ENCODE measurements at regions not wholly inside any gene's neighbourhood (a gene's known extent, or its start where the extent isn't known, plus 50 kb on each side); places are given as distances from the start of the nearest gene placed in this dataset.
"Not testable (repeated sequence)": the region's sequence is repeated elsewhere in the genome, so short reads cannot be mapped to it uniquely, and the experiment has no call there.

DNA sequence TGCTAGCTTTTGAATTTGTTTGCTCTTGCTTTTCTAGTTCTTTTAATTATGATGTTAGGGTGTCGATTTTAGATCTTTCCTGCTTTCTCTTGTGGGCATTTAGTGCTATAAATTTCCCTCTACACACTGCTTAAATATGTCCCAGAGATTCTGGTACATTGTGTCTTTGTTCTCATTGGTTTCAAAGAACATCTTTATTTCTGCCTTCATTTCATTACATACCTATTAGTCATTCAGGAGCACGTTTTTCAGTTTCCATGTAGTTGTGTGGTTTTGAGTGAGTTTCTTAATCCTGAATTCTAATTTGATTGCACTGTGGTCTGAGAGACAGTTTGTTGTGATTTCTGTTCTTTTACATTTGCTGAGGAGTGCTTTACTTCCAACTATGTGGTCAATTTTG is 51.2 kb upstream of the MB21D2 start:
- 79% methylated on average over 2 of the region's 2 CpGs for WGBS
- H3K36me3 ChIP-seq (ENCODE audit: control insufficient read depth in 2 of 2, insufficient read depth in 2 of 2, low read length in 1 of 2); H3K9me3 ChIP-seq (ENCODE audit: control insufficient read depth in 2 of 2, insufficient read depth in 1 of 2, low read length in 1 of 2); H3K4me3 ChIP-seq (ENCODE audit: low read length in 2 of 2); H3K4me1 ChIP-seq (ENCODE audit: control insufficient read depth in 2 of 2, insufficient read depth in 2 of 2, low read length in 2 of 2); DNase-seq (ENCODE audit: low read depth in 6 of 9, low spot score in 9 of 9); H3K27me3 ChIP-seq (ENCODE audit: control insufficient read depth in 2 of 2, insufficient read depth in 1 of 2, low read length in 1 of 2); H3K27ac ChIP-seq (ENCODE audit: low read depth in 1 of 2, low read length in 1 of 2): not testable (repeated sequence)

DNA sequence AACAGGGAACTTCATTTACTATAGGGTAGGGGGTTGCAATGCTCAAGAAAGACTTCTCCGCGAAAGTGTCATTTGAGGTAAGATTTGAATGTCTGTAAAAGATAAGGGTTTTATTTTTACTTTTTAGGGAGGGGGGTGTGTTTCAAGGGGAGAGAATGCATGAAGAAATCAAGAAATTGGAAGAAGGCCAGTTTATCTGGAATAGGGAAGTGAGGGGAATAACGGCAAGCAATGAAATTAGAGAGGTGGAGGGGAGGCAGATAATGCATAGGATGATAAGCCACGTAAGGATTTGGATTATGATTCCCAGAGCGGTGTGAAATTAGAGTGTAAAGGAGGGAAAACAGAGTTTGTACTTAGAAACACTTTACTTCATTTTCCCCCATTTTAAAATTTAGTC is 63.0 kb upstream of the MB21D2 start:
- no peaks in the 10 kb centered on the region for H3K9me3 ChIP-seq (ENCODE audit: control insufficient read depth in 2 of 2, insufficient read depth in 1 of 2, low read length in 1 of 2)
- 79% methylated on average over 5 of the region's 5 CpGs for WGBS
- H3K36me3 ChIP-seq (ENCODE audit: control insufficient read depth in 2 of 2, insufficient read depth in 2 of 2, low read length in 1 of 2) = no peaks in the 10 kb centered on the region
- H3K4me1 ChIP-seq (ENCODE audit: control insufficient read depth in 2 of 2, insufficient read depth in 2 of 2, low read length in 2 of 2) = no peaks in the 10 kb centered on the region
- H3K27ac ChIP-seq (ENCODE audit: low read depth in 1 of 2, low read length in 1 of 2) = no peak overlapping the region
- no peaks in the 10 kb centered on the region for H3K27me3 ChIP-seq (ENCODE audit: control insufficient read depth in 2 of 2, insufficient read depth in 1 of 2, low read length in 1 of 2)
- no peak overlapping the region for H3K4me3 ChIP-seq (ENCODE audit: low read length in 2 of 2)
- DNase-seq (ENCODE audit: low read depth in 6 of 9, low spot score in 9 of 9) = no peak

DNA sequence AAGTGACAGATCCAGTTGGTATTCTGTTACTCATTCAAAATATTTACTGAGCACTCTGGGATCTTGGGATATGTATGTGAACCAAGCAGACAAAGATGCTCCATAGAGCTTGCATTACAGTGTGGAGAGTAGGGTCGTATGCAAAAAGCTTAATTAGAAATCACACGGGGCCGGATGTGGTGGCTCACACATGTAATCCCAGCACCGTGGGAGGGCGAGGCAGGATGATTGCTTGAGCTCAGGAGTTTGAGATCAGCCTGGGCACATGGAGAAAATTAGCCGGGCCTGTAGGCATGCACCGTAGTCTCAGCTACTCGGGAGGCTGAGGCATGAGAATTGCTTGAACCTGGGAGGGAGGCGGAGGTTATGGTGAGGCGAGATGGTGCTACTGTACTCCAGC is 68.7 kb upstream of the MB21D2 start:
- no peaks in the 10 kb centered on the region for H3K36me3 ChIP-seq (ENCODE audit: control insufficient read depth in 2 of 2, insufficient read depth in 2 of 2, low read length in 1 of 2)
- no peak overlapping the region for H3K27ac ChIP-seq (ENCODE audit: low read depth in 1 of 2, low read length in 1 of 2)
- no peaks in the 10 kb centered on the region for H3K27me3 ChIP-seq (ENCODE audit: control insufficient read depth in 2 of 2, insufficient read depth in 1 of 2, low read length in 1 of 2)
- DNase-seq (ENCODE audit: low read depth in 6 of 9, low spot score in 9 of 9) = no peak
- no peak overlapping the region for H3K4me3 ChIP-seq (ENCODE audit: low read length in 2 of 2)
- WGBS = 96% methylated on average over 10 of the region's 10 CpGs
- H3K4me1 ChIP-seq (ENCODE audit: control insufficient read depth in 2 of 2, insufficient read depth in 2 of 2, low read length in 2 of 2) = no peaks in the 10 kb centered on the region
- H3K9me3 ChIP-seq (ENCODE audit: control insufficient read depth in 2 of 2, insufficient read depth in 1 of 2, low read length in 1 of 2) = peaks cover 0 to 2% of the 10 kb centered on the region in 2 donors

- WGBS = 81% methylated on average over 2 of the region's 2 CpGs
- Histone ChIP-seq H3K4me1 (ENCODE audit: control insufficient read depth in 2 of 2, insufficient read depth in 2 of 2, low read length in 2 of 2) (no peaks in the 10 kb centered on the region), H3K27me3 (ENCODE audit: control insufficient read depth in 2 of 2, insufficient read depth in 1 of 2, low read length in 1 of 2) (no peaks in the 10 kb centered on the region), H3K4me3 (ENCODE audit: low read length in 2 of 2) (no peak overlapping the region), H3K36me3 (ENCODE audit: control insufficient read depth in 2 of 2, insufficient read depth in 2 of 2, low read length in 1 of 2) (no peaks in the 10 kb centered on the region), H3K27ac (ENCODE audit: low read depth in 1 of 2, low read length in 1 of 2) (no peak overlapping the region), H3K9me3 (ENCODE audit: control insufficient read depth in 2 of 2, insufficient read depth in 1 of 2, low read length in 1 of 2) (peaks cover 0 to 2% of the 10 kb centered on the region in 2 donors)
- no peak for DNase-seq (ENCODE audit: low read depth in 6 of 9, low spot score in 9 of 9)
Measured at GRCh38 chr3:192991356-192991755, 73.7 kb upstream of the MB21D2 start.

- peaks cover 0 to 2% of the 10 kb centered on the region in 2 donors for H3K9me3 ChIP-seq (ENCODE audit: control insufficient read depth in 2 of 2, insufficient read depth in 1 of 2, low read length in 1 of 2)
- H3K4me1 ChIP-seq (ENCODE audit: control insufficient read depth in 2 of 2, insufficient read depth in 2 of 2, low read length in 2 of 2) = no peaks in the 10 kb centered on the region
- no peak overlapping the region for H3K27ac ChIP-seq (ENCODE audit: low read depth in 1 of 2, low read length in 1 of 2)
- no peak for DNase-seq (ENCODE audit: low read depth in 6 of 9, low spot score in 9 of 9)
- H3K27me3 ChIP-seq (ENCODE audit: control insufficient read depth in 2 of 2, insufficient read depth in 1 of 2, low read length in 1 of 2) = no peaks in the 10 kb centered on the region
- 92% methylated on average over 6 of the region's 6 CpGs for WGBS
- H3K36me3 ChIP-seq (ENCODE audit: control insufficient read depth in 2 of 2, insufficient read depth in 2 of 2, low read length in 1 of 2) = no peaks in the 10 kb centered on the region
- H3K4me3 ChIP-seq (ENCODE audit: low read length in 2 of 2) = no peak overlapping the region
Measured at GRCh38 chr3:192992361-192992760, 74.7 kb upstream of the MB21D2 start.

DNA sequence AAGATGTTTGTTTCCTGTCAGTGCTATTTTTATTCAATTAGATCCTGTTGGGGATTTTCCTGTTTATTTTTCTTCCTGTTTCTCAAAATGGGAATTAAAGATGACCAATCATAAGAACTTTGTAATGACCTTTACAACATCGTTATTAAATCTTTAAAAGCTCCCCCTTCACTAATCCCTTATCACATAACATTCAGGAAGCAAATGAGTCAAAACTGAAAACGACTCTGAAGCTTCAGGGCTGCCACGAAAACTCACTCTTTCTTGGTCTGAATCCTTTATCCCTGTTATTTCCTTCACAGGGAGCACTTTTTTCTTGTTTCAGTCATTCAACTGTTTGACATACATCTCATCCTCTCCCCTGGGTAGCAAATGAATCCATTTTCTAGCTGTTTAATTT is 75.8 kb upstream of the MB21D2 start:
- Histone ChIP-seq H3K4me3 (ENCODE audit: low read length in 2 of 2) (no peak overlapping the region), H3K36me3 (ENCODE audit: control insufficient read depth in 2 of 2, insufficient read depth in 2 of 2, low read length in 1 of 2) (no peaks in the 10 kb centered on the region), H3K4me1 (ENCODE audit: control insufficient read depth in 2 of 2, insufficient read depth in 2 of 2, low read length in 2 of 2) (no peaks in the 10 kb centered on the region), H3K9me3 (ENCODE audit: control insufficient read depth in 2 of 2, insufficient read depth in 1 of 2, low read length in 1 of 2) (peaks cover 0 to 2% of the 10 kb centered on the region in 2 donors), H3K27me3 (ENCODE audit: control insufficient read depth in 2 of 2, insufficient read depth in 1 of 2, low read length in 1 of 2) (no peaks in the 10 kb centered on the region), H3K27ac (ENCODE audit: low read depth in 1 of 2, low read length in 1 of 2) (no peak overlapping the region)
- DNase-seq (ENCODE audit: low read depth in 6 of 9, low spot score in 9 of 9) = no peak
- 37% methylated on average over 3 of the region's 3 CpGs for WGBS

DNA sequence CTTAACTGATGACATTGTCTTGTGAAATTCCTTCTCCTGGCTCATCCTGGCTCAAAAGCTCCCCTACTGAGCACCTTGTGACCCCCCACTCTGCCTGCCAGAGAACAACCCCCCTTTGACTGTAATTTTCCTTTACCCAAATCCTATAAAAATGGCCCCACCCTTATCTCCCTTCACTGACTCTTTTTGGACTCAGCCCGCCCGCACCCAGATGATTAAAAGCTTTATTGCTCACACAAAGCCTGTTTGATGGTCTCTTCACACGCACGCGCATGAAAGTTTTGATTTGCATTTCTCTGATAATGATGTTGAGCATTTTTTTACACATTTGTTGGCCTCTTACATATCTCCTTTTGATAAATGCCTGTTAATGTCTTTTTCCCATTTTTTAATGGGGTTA is 83.5 kb upstream of the MB21D2 start:
- H3K9me3 ChIP-seq (ENCODE audit: control insufficient read depth in 2 of 2, insufficient read depth in 1 of 2, low read length in 1 of 2); H3K4me3 ChIP-seq (ENCODE audit: low read length in 2 of 2); H3K27ac ChIP-seq (ENCODE audit: low read depth in 1 of 2, low read length in 1 of 2); H3K4me1 ChIP-seq (ENCODE audit: control insufficient read depth in 2 of 2, insufficient read depth in 2 of 2, low read length in 2 of 2); H3K27me3 ChIP-seq (ENCODE audit: control insufficient read depth in 2 of 2, insufficient read depth in 1 of 2, low read length in 1 of 2); DNase-seq (ENCODE audit: low read depth in 6 of 9, low spot score in 9 of 9); H3K36me3 ChIP-seq (ENCODE audit: control insufficient read depth in 2 of 2, insufficient read depth in 2 of 2, low read length in 1 of 2): not testable (repeated sequence)
- 99% methylated on average over 5 of the region's 5 CpGs for WGBS

GRCh38 chr3:193003624-193004023 is 86.0 kb upstream of the MB21D2 start:
- not testable (repeated sequence) for H3K27ac ChIP-seq (ENCODE audit: low read depth in 1 of 2, low read length in 1 of 2); H3K27me3 ChIP-seq (ENCODE audit: control insufficient read depth in 2 of 2, insufficient read depth in 1 of 2, low read length in 1 of 2)
- WGBS = 61% methylated on average over 1 of the region's 1 CpG

GRCh38 chr3:193008654-193009053 is 91.0 kb upstream of the MB21D2 start:
- WGBS = 84% methylated on average over 1 of the region's 1 CpG

More at GRCh38 chr3:193003624-193004023, 86.0 kb upstream of the MB21D2 start:
- H3K4me3 ChIP-seq (ENCODE audit: low read length in 2 of 2); DNase-seq (ENCODE audit: low read depth in 6 of 9, low spot score in 9 of 9); H3K36me3 ChIP-seq (ENCODE audit: control insufficient read depth in 2 of 2, insufficient read depth in 2 of 2, low read length in 1 of 2); H3K4me1 ChIP-seq (ENCODE audit: control insufficient read depth in 2 of 2, insufficient read depth in 2 of 2, low read length in 2 of 2); H3K9me3 ChIP-seq (ENCODE audit: control insufficient read depth in 2 of 2, insufficient read depth in 1 of 2, low read length in 1 of 2): not testable (repeated sequence)

GRCh38 chr3:193010191-193010590 is 92.5 kb upstream of the MB21D2 start:
- Histone ChIP-seq H3K4me1 (ENCODE audit: control insufficient read depth in 2 of 2, insufficient read depth in 2 of 2, low read length in 2 of 2) (no peaks in the 10 kb centered on the region), H3K4me3 (ENCODE audit: low read length in 2 of 2) (no peak overlapping the region), H3K27me3 (ENCODE audit: control insufficient read depth in 2 of 2, insufficient read depth in 1 of 2, low read length in 1 of 2) (no peaks in the 10 kb centered on the region), H3K9me3 (ENCODE audit: control insufficient read depth in 2 of 2, insufficient read depth in 1 of 2, low read length in 1 of 2) (no peaks in the 10 kb centered on the region), H3K27ac (ENCODE audit: low read depth in 1 of 2, low read length in 1 of 2) (no peak overlapping the region), H3K36me3 (ENCODE audit: control insufficient read depth in 2 of 2, insufficient read depth in 2 of 2, low read length in 1 of 2) (no peaks in the 10 kb centered on the region)
- DNase-seq (ENCODE audit: low read depth in 6 of 9, low spot score in 9 of 9) = no peak
- WGBS = 92% methylated on average over 2 of the region's 2 CpGs

More at GRCh38 chr3:193008654-193009053, 91.0 kb upstream of the MB21D2 start:
- H3K4me1 ChIP-seq (ENCODE audit: control insufficient read depth in 2 of 2, insufficient read depth in 2 of 2, low read length in 2 of 2) = no peaks in the 10 kb centered on the region
- no peaks in the 10 kb centered on the region for H3K27me3 ChIP-seq (ENCODE audit: control insufficient read depth in 2 of 2, insufficient read depth in 1 of 2, low read length in 1 of 2)
- no peak overlapping the region for H3K27ac ChIP-seq (ENCODE audit: low read depth in 1 of 2, low read length in 1 of 2)
- DNase-seq (ENCODE audit: low read depth in 6 of 9, low spot score in 9 of 9) = no peak
- H3K36me3 ChIP-seq (ENCODE audit: control insufficient read depth in 2 of 2, insufficient read depth in 2 of 2, low read length in 1 of 2) = no peaks in the 10 kb centered on the region
- no peaks in the 10 kb centered on the region for H3K9me3 ChIP-seq (ENCODE audit: control insufficient read depth in 2 of 2, insufficient read depth in 1 of 2, low read length in 1 of 2)
- H3K4me3 ChIP-seq (ENCODE audit: low read length in 2 of 2) = no peak overlapping the region
